Fibroblast of lung (primary cell): ENCODE measurements at regions not wholly inside any gene's neighbourhood (a gene's known extent, or its start where the extent isn't known, plus 50 kb on each side); places are given as distances from the start of the nearest gene placed in this dataset.
A peak's percentile ranks its signal among the peaks of the same experiment; 100 is the strongest.

Source experiments
- DNase-seq, 2 donors: peaks; one replicate each; pipeline versions ENCODE4 v3.0.0 to v3.0.0-alpha.2; 2010; ENCODE audit warnings: low read depth in 2 of 2
- H2AFZ ChIP-seq: 2 replicates; pipeline ENCODE4 v1.5.1; 2012; ENCODE audit warnings: low read length, control low read depth, inconsistent platforms
- H3K27ac ChIP-seq: 2 replicates; pipeline ENCODE4 v1.5.1; 2011; ENCODE audit warnings: low read length, control low read depth; ENCODE audit not compliant: insufficient read depth
- H3K27me3 ChIP-seq: 2 replicates; pipeline ENCODE4 v1.5.1; 2011; ENCODE audit warnings: mild to moderate bottlenecking, low read length; ENCODE audit not compliant: control insufficient read depth, insufficient read depth
- H3K36me3 ChIP-seq: 2 replicates; pipeline ENCODE4 v1.5.1; 2011; ENCODE audit warnings: low read length; ENCODE audit not compliant: control insufficient read depth, insufficient read depth
- H3K4me1 ChIP-seq: 2 replicates; pipeline ENCODE4 v1.5.1; 2011; ENCODE audit warnings: low read length; ENCODE audit not compliant: control insufficient read depth, insufficient read depth; ENCODE audit errors: extremely low read depth
- H3K4me2 ChIP-seq: 2 replicates; pipeline ENCODE4 v1.5.1; 2011; ENCODE audit warnings: low read length, control low read depth; ENCODE audit not compliant: insufficient read depth; ENCODE audit errors: extremely low read depth
- H3K4me3 ChIP-seq, 4 experiments: fragments of 200-600 bp in 1 of 4; sonication (generic) in 1 of 4; replicated peaks in 1 of 4; 2 replicates each; pipeline ENCODE4 v1.5.1; 2011 to 2016; ENCODE audit warnings: low read length in 4 of 4, low read depth in 3 of 4, mild to moderate bottlenecking in 3 of 4, control low read depth in 2 of 4, inconsistent platforms in 1 of 4, mixed read lengths in 1 of 4; ENCODE audit not compliant: insufficient read depth in 1 of 4; ENCODE audit errors: control extremely low read depth in 1 of 4
- H3K79me2 ChIP-seq: 2 replicates; pipeline ENCODE4 v1.5.1; 2012; ENCODE audit warnings: mild to moderate bottlenecking, low read length, inconsistent platforms; ENCODE audit not compliant: control insufficient read depth, insufficient read depth
- H3K9ac ChIP-seq: 2 replicates; pipeline ENCODE4 v1.5.1; 2011; ENCODE audit warnings: mild to moderate bottlenecking, low read length, control low read depth; ENCODE audit not compliant: insufficient read depth
- H3K9me3 ChIP-seq: 2 replicates; pipeline ENCODE4 v1.5.1; 2012; ENCODE audit warnings: low read depth, low read length; ENCODE audit not compliant: control insufficient read depth, insufficient read depth
- H4K20me1 ChIP-seq: 2 replicates; pipeline ENCODE4 v1.5.1; 2011; ENCODE audit warnings: low read length; ENCODE audit not compliant: control insufficient read depth, insufficient read depth; ENCODE audit errors: extremely low read depth
- EZH2 ChIP-seq: IDR thresholded peaks from 2 replicates; pipeline ENCODE4 v1.5.1; 2012; ENCODE audit warnings: low read length, control low read depth, mild to moderate bottlenecking; ENCODE audit errors: missing control alignments
- TF ChIP-seq, protein P1 (sequence below), 2 donors: IDR thresholded peaks in 1 of 2; conservative IDR thresholded peaks in 1 of 2; 1 replicate in 1 of 2; 2 replicates in 1 of 2; pipeline ENCODE4 v1.5.1; 2011 to 2012; ENCODE audit warnings: low read length in 2 of 2, control low read depth in 1 of 2, inconsistent platforms in 1 of 2, low read depth in 1 of 2, mild to moderate bottlenecking in 1 of 2

DNA sequence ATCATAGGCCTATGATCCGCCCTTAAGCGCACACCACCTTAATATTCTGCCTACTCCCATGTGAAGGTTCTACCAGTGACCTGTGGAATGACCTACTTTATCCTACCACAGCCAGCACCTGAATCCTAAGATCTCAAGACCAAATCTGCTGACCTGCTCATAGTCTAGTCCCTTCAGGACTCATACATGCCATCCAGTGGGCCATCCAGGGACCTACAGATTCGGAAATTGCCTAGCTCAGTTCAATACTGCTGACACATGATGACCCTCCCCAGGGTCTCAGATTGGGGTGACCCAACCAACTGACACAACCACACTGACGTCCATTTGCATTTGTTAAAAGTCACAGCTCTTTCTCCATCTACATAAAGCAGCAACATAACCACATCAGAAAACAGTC is 443.8 kb upstream of the ST8SIA4 start:
- no peak overlapping the region for H3K4me3 ChIP-seq
- no peak overlapping the region for H2AFZ ChIP-seq
- no peak overlapping the region for H3K27ac ChIP-seq
- no peaks in the 10 kb centered on the region for H4K20me1 ChIP-seq
- H3K27me3 ChIP-seq = no peaks in the 10 kb centered on the region
- H3K36me3 ChIP-seq = no peaks in the 10 kb centered on the region
- H3K4me2 ChIP-seq = no peak overlapping the region
- H3K9me3 ChIP-seq = no peaks in the 10 kb centered on the region
- no peak overlapping the region for H3K9ac ChIP-seq
- H3K4me1 ChIP-seq = no peaks in the 10 kb centered on the region
- H3K79me2 ChIP-seq = no peaks in the 10 kb centered on the region
- DNase-seq = no peak
- TF ChIP-seq, protein P1, sequence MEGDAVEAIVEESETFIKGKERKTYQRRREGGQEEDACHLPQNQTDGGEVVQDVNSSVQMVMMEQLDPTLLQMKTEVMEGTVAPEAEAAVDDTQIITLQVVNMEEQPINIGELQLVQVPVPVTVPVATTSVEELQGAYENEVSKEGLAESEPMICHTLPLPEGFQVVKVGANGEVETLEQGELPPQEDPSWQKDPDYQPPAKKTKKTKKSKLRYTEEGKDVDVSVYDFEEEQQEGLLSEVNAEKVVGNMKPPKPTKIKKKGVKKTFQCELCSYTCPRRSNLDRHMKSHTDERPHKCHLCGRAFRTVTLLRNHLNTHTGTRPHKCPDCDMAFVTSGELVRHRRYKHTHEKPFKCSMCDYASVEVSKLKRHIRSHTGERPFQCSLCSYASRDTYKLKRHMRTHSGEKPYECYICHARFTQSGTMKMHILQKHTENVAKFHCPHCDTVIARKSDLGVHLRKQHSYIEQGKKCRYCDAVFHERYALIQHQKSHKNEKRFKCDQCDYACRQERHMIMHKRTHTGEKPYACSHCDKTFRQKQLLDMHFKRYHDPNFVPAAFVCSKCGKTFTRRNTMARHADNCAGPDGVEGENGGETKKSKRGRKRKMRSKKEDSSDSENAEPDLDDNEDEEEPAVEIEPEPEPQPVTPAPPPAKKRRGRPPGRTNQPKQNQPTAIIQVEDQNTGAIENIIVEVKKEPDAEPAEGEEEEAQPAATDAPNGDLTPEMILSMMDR (conservative IDR thresholded peaks at IDR 0.05 in 1 of 2, IDR thresholded peaks at IDR 0.05 in 1 of 2; ENCODE audit: low read depth in 1 of 2, low read length in 2 of 2) = no peak
- no peak for TF ChIP-seq EZH2

GRCh38 chr5:101346447-101346846 is 443.4 kb upstream of the ST8SIA4 start:
- H3K9ac ChIP-seq = no peak overlapping the region
- no peaks in the 10 kb centered on the region for H3K79me2 ChIP-seq
- TF ChIP-seq, protein P1 (conservative IDR thresholded peaks at IDR 0.05 in 1 of 2, IDR thresholded peaks at IDR 0.05 in 1 of 2; ENCODE audit: low read depth in 1 of 2, low read length in 2 of 2) = no peak
- TF ChIP-seq EZH2 = no peak
- no peak overlapping the region for H3K4me2 ChIP-seq
- H3K36me3 ChIP-seq = no peaks in the 10 kb centered on the region
- H2AFZ ChIP-seq = no peak overlapping the region
- no peaks in the 10 kb centered on the region for H4K20me1 ChIP-seq
- no peak for DNase-seq
- no peak overlapping the region for H3K4me3 ChIP-seq
- H3K27me3 ChIP-seq = no peaks in the 10 kb centered on the region
- H3K27ac ChIP-seq = no peak overlapping the region
- H3K4me1 ChIP-seq = no peaks in the 10 kb centered on the region
- H3K9me3 ChIP-seq = no peaks in the 10 kb centered on the region

- H3K9ac ChIP-seq = no peak overlapping the region
- peak in 1 of 2 donors; percentile 2 for DNase-seq
- no peaks in the 10 kb centered on the region for H3K4me1 ChIP-seq
- no peak overlapping the region for H2AFZ ChIP-seq
- H3K9me3 ChIP-seq = no peaks in the 10 kb centered on the region
- no peaks in the 10 kb centered on the region for H4K20me1 ChIP-seq
- no peak overlapping the region for H3K4me3 ChIP-seq
- H3K27me3 ChIP-seq = no peaks in the 10 kb centered on the region
- H3K27ac ChIP-seq = no peak overlapping the region
- H3K79me2 ChIP-seq = no peaks in the 10 kb centered on the region
- TF ChIP-seq EZH2 = no peak
- TF ChIP-seq, protein P1 (conservative IDR thresholded peaks at IDR 0.05 in 1 of 2, IDR thresholded peaks at IDR 0.05 in 1 of 2; ENCODE audit: low read depth in 1 of 2, low read length in 2 of 2) = no peak
- H3K36me3 ChIP-seq = no peaks in the 10 kb centered on the region
- H3K4me2 ChIP-seq = no peak overlapping the region
Measured at GRCh38 chr5:101338226-101338625, 435.1 kb upstream of the ST8SIA4 start.
